ENCODE measurements at regions not wholly inside any gene's neighbourhood (a gene's known extent, or its start where the extent isn't known, plus 50 kb on each side); places are given as distances from the start of the nearest gene placed in this dataset.

GRCh38 chr18:78871618-78872017 is 108.0 kb upstream of the SALL3 start:
- DNase-seq = no peak
- Histone ChIP-seq H3K79me2 (ENCODE audit: insufficient read depth, low read length) (no peaks in the 10 kb centered on the region), H4K20me1 (ENCODE audit: insufficient read depth, low read length) (no peaks in the 10 kb centered on the region), H3K9me3 (replicated peaks in 1 of 2; ENCODE audit: control insufficient read depth in 1 of 2, insufficient read depth in 1 of 2, low read length in 2 of 2) (no peaks in the 10 kb centered on the region), H3K4me3 (replicated peaks in 1 of 3; ENCODE audit: low read depth in 2 of 3, low read length in 3 of 3) (no peak overlapping the region), H3K27ac (ENCODE audit: low read depth in 1 of 2, low read length in 2 of 2) (no peak overlapping the region), H3K36me3 (replicated peaks in 1 of 2; ENCODE audit: control insufficient read depth in 1 of 2, insufficient read depth in 2 of 2, low read length in 2 of 2) (no peaks in the 10 kb centered on the region), H3K4me2 (replicated peaks; ENCODE audit: extremely low read depth, low read length, poor library complexity, severe bottlenecking) (no peak overlapping the region), H3K27me3 (ENCODE audit: control insufficient read depth in 2 of 2, insufficient read depth in 2 of 2, low read length in 2 of 2) (no peaks in the 10 kb centered on the region), H2AFZ (ENCODE audit: insufficient read depth, low read depth, low read length, poor library complexity, severe bottlenecking) (no peak overlapping the region), H3K4me1 (ENCODE audit: control insufficient read depth in 1 of 2, insufficient read depth in 2 of 2, low read length in 2 of 2) (peaks cover 28 to 30% of the 10 kb centered on the region in 2 donors), H3K9ac (ENCODE audit: insufficient read depth, low read length, poor library complexity, severe bottlenecking) (no peak overlapping the region)
- intact Hi-C loops (cut with micrococcal nuclease) = no loop called here
- no peaks in the 10 kb centered on the region for H3K36me3 Mint-ChIP-seq
- WGBS (ENCODE audit: insufficient coverage) = 77% methylated on average over 3 of the region's 3 CpGs
- TF ChIP-seq CTCF (IDR thresholded peaks at IDR 0.05) = no peak
- no peak overlapping the region for H3K27ac Mint-ChIP-seq
- H3K4me1 Mint-ChIP-seq = peaks cover 31% of the 10 kb centered on the region
- H3K4me3 Mint-ChIP-seq = no peak overlapping the region
- H3K27me3 Mint-ChIP-seq (ENCODE audit: low read depth in 3 of 3) = peaks cover 2 to 13% (median 13%) of the 10 kb centered on the region in 3 donors
- no peaks in the 10 kb centered on the region for H3K9me3 Mint-ChIP-seq

GRCh38 chr18:78873926-78874500 is 105.6 kb upstream of the SALL3 start:
- no peaks in the 10 kb centered on the region for H3K36me3 ChIP-seq (replicated peaks in 1 of 2; ENCODE audit: control insufficient read depth in 1 of 2, insufficient read depth in 2 of 2, low read length in 2 of 2)
- H3K27ac ChIP-seq (ENCODE audit: low read depth in 1 of 2, low read length in 2 of 2) = peak overlapping the region; percentile 1 to 3
- no peaks in the 10 kb centered on the region for H3K79me2 ChIP-seq (ENCODE audit: insufficient read depth, low read length)
- no peaks in the 10 kb centered on the region for H3K9me3 ChIP-seq (replicated peaks in 1 of 2; ENCODE audit: control insufficient read depth in 1 of 2, insufficient read depth in 1 of 2, low read length in 2 of 2)
- Mint-ChIP-seq H3K9me3 (no peaks in the 10 kb centered on the region), H3K4me1 (peaks cover 42% of the 10 kb centered on the region), H3K27me3 (ENCODE audit: low read depth in 3 of 3) (peaks cover 5 to 12% (median 9%) of the 10 kb centered on the region in 3 donors), H3K36me3 (no peaks in the 10 kb centered on the region), H3K27ac (no peak overlapping the region), H3K4me3 (peak overlapping the region in 1 of 2 donors; percentile 13)
- peak overlapping the region; percentile 14 for H3K4me2 ChIP-seq (replicated peaks; ENCODE audit: extremely low read depth, low read length, poor library complexity, severe bottlenecking)
- peak overlapping the region; percentile 4 for H3K9ac ChIP-seq (ENCODE audit: insufficient read depth, low read length, poor library complexity, severe bottlenecking)
- DNase-seq = peak in 1 of 3 donors; percentile 23
- peak overlapping the region; percentile 45 for H2AFZ ChIP-seq (ENCODE audit: insufficient read depth, low read depth, low read length, poor library complexity, severe bottlenecking)
- H3K27me3 ChIP-seq (ENCODE audit: control insufficient read depth in 2 of 2, insufficient read depth in 2 of 2, low read length in 2 of 2) = peaks cover 0 to 4% of the 10 kb centered on the region in 2 donors
- intact Hi-C loops (cut with micrococcal nuclease) = loop anchor here in 1 of 2 donors (2.0 kb wide), 1 partner anchor 373 kb away; no protein-coding TSS in a partner anchor
- peaks cover 35 to 36% of the 10 kb centered on the region in 2 donors for H3K4me1 ChIP-seq (ENCODE audit: control insufficient read depth in 1 of 2, insufficient read depth in 2 of 2, low read length in 2 of 2)
- WGBS (ENCODE audit: insufficient coverage) = no CpG with 5 or more reads among the region's 6 CpGs
- no peak for TF ChIP-seq CTCF (IDR thresholded peaks at IDR 0.05)
- H3K4me3 ChIP-seq (replicated peaks in 1 of 3; ENCODE audit: low read depth in 2 of 3, low read length in 3 of 3) = peak overlapping the region in 1 of 3 experiments; percentile 13
- no peaks in the 10 kb centered on the region for H4K20me1 ChIP-seq (ENCODE audit: insufficient read depth, low read length)
